SU-DHL-6 (cell line): ENCODE measurements at regions not wholly inside any gene's neighbourhood (a gene's known extent, or its start where the extent isn't known, plus 50 kb on each side); places are given as distances from the start of the nearest gene placed in this dataset.

ENCODE experiments used
- H2AFZ ChIP-seq: fragments of 200-600 bp; sonication (generic); 2 replicates; pipeline ENCODE4 v1.6.1; 2014; ENCODE audit warnings: low read depth, mild to moderate bottlenecking, moderate library complexity, mixed read lengths, antibody characterized with exemption, low read length; ENCODE audit not compliant: severe bottlenecking
- H3F3A ChIP-seq: fragments of 200-600 bp; shearing (Covaris generic); 2 replicates; pipeline ENCODE4 v1.6.0; 2016; ENCODE audit warnings: antibody characterized with exemption, mild to moderate bottlenecking; ENCODE audit not compliant: insufficient read depth
- H3K27ac ChIP-seq: fragments of 200-600 bp; sonication (generic); 2 replicates; pipeline ENCODE4 v1.5.1; 2016; ENCODE audit warnings: low read depth, mild to moderate bottlenecking, low read length, moderate library complexity, mixed read lengths
- H3K27me3 ChIP-seq: fragments of 200-600 bp; sonication (generic), shearing (Covaris generic); 2 replicates; pipeline ENCODE4 v1.6.0; 2014; ENCODE audit warnings: mild to moderate bottlenecking, low read length
- H3K36me3 ChIP-seq: fragments of 200-600 bp; sonication (generic); 2 replicates; pipeline ENCODE4 v1.6.1; 2014; ENCODE audit warnings: mild to moderate bottlenecking, low read length, mixed read lengths
- H3K4me2 ChIP-seq: fragments of 300-600, 200-600 bp; shearing (Covaris generic), sonication (generic); 2 replicates; pipeline ENCODE4 v1.6.0; 2014; ENCODE audit warnings: low read length, low read depth, mild to moderate bottlenecking; ENCODE audit not compliant: poor library complexity, severe bottlenecking
- H3K4me3 ChIP-seq: fragments of 200-600 bp; sonication (generic); 2 replicates; pipeline ENCODE4 v1.5.1; 2014; ENCODE audit warnings: antibody characterized with exemption, low read length, mild to moderate bottlenecking, mixed read lengths; ENCODE audit not compliant: insufficient read depth, poor library complexity, severe bottlenecking
- H3K79me2 ChIP-seq: fragments of 200-600 bp; sonication (generic); 2 replicates; pipeline ENCODE4 v1.6.1; 2014; ENCODE audit warnings: mild to moderate bottlenecking, low read length, moderate library complexity; ENCODE audit not compliant: insufficient read depth
- H3K9ac ChIP-seq: fragments of 200-600 bp; sonication (generic); 2 replicates; pipeline ENCODE4 v1.7.0; 2014; ENCODE audit warnings: mild to moderate bottlenecking, low read length
- H3K9me2 ChIP-seq: fragments of 200-600 bp; sonication (generic); replicated peaks from 2 replicates; pipeline ENCODE4 v1.6.1; 2014; ENCODE audit warnings: low read length; ENCODE audit not compliant: insufficient read depth
- H3K9me3 ChIP-seq: fragments of 200-600 bp; sonication (generic); 2 replicates; pipeline ENCODE4 v1.6.1; 2014; ENCODE audit warnings: low read length, mixed read lengths; ENCODE audit not compliant: insufficient read depth
- H4K20me1 ChIP-seq: fragments of 200-600 bp; sonication (generic); 2 replicates; pipeline ENCODE4 v1.6.1; 2014; ENCODE audit warnings: low read depth, mild to moderate bottlenecking, antibody characterized with exemption, low read length, moderate library complexity, mixed read lengths
- EZH2phosphoT487 ChIP-seq: fragments of 200-600 bp; sonication (generic), shearing (Covaris generic); conservative IDR thresholded peaks from 2 replicates; pipeline ENCODE4 v1.6.1; 2018; ENCODE audit warnings: mild to moderate bottlenecking, antibody characterized with exemption, low read length, moderate library complexity, mixed read lengths
- TF ChIP-seq, protein P1 (sequence below): fragments of 200-600 bp; sonication (generic); IDR thresholded peaks from one replicate; pipeline ENCODE4 v1.5.1; 2017; ENCODE audit warnings: antibody characterized with exemption, mild to moderate bottlenecking, low read length, moderate library complexity; ENCODE audit not compliant: insufficient read depth, poor library complexity, severe bottlenecking

DNA sequence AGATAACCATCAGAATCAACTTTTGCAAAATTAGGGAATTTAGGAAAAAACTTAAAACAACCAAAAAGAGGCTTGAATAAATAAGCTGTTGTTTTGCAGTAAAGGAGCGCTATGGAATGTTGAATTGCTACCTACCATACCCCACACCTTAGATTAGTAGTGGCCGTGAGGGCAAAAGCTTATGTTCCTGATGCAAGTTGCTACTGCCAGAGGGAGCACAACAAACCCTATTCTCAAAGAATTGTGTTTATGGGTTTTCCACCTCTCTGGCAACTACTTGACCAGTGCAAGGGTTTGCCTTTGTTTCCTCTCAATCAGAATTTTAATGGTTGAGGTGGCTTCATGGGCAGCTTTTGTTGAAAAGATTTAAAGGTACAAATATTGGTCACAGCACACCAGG lies 268.1 kb downstream of the LAS1L start:
- H3K27ac ChIP-seq: no peak overlapping the region
- H3K36me3 ChIP-seq: no peaks in the 10 kb centered on the region
- H3K4me3 ChIP-seq: no peak overlapping the region
- no peak overlapping the region for H3K4me2 ChIP-seq
- no peaks in the 10 kb centered on the region for H3K27me3 ChIP-seq
- H3F3A ChIP-seq: no peaks in the 10 kb centered on the region
- no peaks in the 10 kb centered on the region for H3K79me2 ChIP-seq
- H3K9ac ChIP-seq: no peak overlapping the region
- no peaks in the 10 kb centered on the region for H3K9me2 ChIP-seq
- H3K9me3 ChIP-seq: no peaks in the 10 kb centered on the region
- no peak overlapping the region for H2AFZ ChIP-seq
- TF ChIP-seq EZH2phosphoT487: no peak
- TF ChIP-seq, protein P1, sequence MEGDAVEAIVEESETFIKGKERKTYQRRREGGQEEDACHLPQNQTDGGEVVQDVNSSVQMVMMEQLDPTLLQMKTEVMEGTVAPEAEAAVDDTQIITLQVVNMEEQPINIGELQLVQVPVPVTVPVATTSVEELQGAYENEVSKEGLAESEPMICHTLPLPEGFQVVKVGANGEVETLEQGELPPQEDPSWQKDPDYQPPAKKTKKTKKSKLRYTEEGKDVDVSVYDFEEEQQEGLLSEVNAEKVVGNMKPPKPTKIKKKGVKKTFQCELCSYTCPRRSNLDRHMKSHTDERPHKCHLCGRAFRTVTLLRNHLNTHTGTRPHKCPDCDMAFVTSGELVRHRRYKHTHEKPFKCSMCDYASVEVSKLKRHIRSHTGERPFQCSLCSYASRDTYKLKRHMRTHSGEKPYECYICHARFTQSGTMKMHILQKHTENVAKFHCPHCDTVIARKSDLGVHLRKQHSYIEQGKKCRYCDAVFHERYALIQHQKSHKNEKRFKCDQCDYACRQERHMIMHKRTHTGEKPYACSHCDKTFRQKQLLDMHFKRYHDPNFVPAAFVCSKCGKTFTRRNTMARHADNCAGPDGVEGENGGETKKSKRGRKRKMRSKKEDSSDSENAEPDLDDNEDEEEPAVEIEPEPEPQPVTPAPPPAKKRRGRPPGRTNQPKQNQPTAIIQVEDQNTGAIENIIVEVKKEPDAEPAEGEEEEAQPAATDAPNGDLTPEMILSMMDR: no peak
- no peaks in the 10 kb centered on the region for H4K20me1 ChIP-seq

- Histone ChIP-seq H3F3A (no peaks in the 10 kb centered on the region), H3K9me3 (no peaks in the 10 kb centered on the region), H3K36me3 (no peaks in the 10 kb centered on the region), H3K9ac (no peak overlapping the region), H3K4me3 (no peak overlapping the region), H3K79me2 (no peaks in the 10 kb centered on the region), H2AFZ (no peak overlapping the region), H3K4me2 (no peak overlapping the region), H4K20me1 (no peaks in the 10 kb centered on the region), H3K27me3 (no peaks in the 10 kb centered on the region), H3K27ac (no peak overlapping the region), H3K9me2 (no peaks in the 10 kb centered on the region)
- no peak for TF ChIP-seq EZH2phosphoT487
- TF ChIP-seq, protein P1: no peak
These were observed 277.6 kb upstream of the ZC4H2 start for GRCh38 chrX:65253817-65254216.

- no peak for TF ChIP-seq EZH2phosphoT487
- TF ChIP-seq, protein P1: no peak
- no peaks in the 10 kb centered on the region for H3F3A ChIP-seq
- no peaks in the 10 kb centered on the region for H4K20me1 ChIP-seq
- no peak overlapping the region for H3K4me2 ChIP-seq
- no peaks in the 10 kb centered on the region for H3K79me2 ChIP-seq
- H3K9me2 ChIP-seq: no peaks in the 10 kb centered on the region
- no peaks in the 10 kb centered on the region for H3K27me3 ChIP-seq
- H3K9me3 ChIP-seq: no peaks in the 10 kb centered on the region
- no peak overlapping the region for H3K4me3 ChIP-seq
- H3K27ac ChIP-seq: no peak overlapping the region
- no peak overlapping the region for H2AFZ ChIP-seq
- no peaks in the 10 kb centered on the region for H3K36me3 ChIP-seq
- no peak overlapping the region for H3K9ac ChIP-seq
These were observed 264.9 kb upstream of the ZC4H2 start for GRCh38 chrX:65241059-65241721.
